Gastrocnemius medialis (tissue), 4 donors: ENCODE measurements at regions not wholly inside any gene's neighbourhood (a gene's known extent, or its start where the extent isn't known, plus 50 kb on each side); places are given as distances from the start of the nearest gene placed in this dataset.

ENCODE experiments used
- ATAC-seq, 2 donors: fragments of 150-250 bp; one replicate each; pipeline ENCODE4 v1.9.1; 2016
- DNase-seq, 2 donors: peaks; one replicate each; pipeline ENCODE4 v3.0.0-alpha.2; 2019
- H3K27ac ChIP-seq, 4 donors: fragments of 200-600 bp; sonication (generic); 1 replicate in 1 of 4; 2 replicates in 3 of 4; pipeline ENCODE4 v1.5.1; 2016 to 2018; ENCODE audit warnings: mild to moderate bottlenecking in 2 of 4, moderate library complexity in 1 of 4
- H3K27me3 ChIP-seq, 3 donors: fragments of 200-600 bp; sonication (generic) in 2 of 3; 1 replicate in 1 of 3; 2 replicates in 2 of 3; pipeline versions ENCODE4 v1.5.1 to v1.6.0; 2016 to 2019; ENCODE audit warnings: mild to moderate bottlenecking in 1 of 3, moderate library complexity in 1 of 3
- H3K36me3 ChIP-seq, 2 donors: fragments of 200-600 bp; sonication (generic) in 1 of 2; one replicate each; pipeline ENCODE4 v1.5.1; 2017 to 2018
- H3K4me1 ChIP-seq, 2 donors: fragments of 200-600 bp; sonication (generic) in 1 of 2; one replicate each; pipeline ENCODE4 v1.5.1; 2016 to 2017; ENCODE audit warnings: mild to moderate bottlenecking in 2 of 2
- H3K4me3 ChIP-seq, 4 donors: fragments of 200-600 bp; sonication (generic) in 3 of 4; 1 replicate in 1 of 4; 2 replicates in 3 of 4; pipeline ENCODE4 v1.5.1; 2016 to 2019; ENCODE audit warnings: mild to moderate bottlenecking in 2 of 4
- H3K9me3 ChIP-seq, 3 donors: fragments of 200-600 bp; sonication (generic) in 2 of 3; 1 replicate in 1 of 3; 2 replicates in 2 of 3; pipeline ENCODE4 v1.5.1; 2016 to 2019
- CTCF ChIP-seq, 5 experiments: fragments of 450-650 bp in 3 of 5; fragments of 200-600 bp in 2 of 5; sonication (generic) in 2 of 5; IDR thresholded peaks in 4 of 5; conservative IDR thresholded peaks in 1 of 5; 1 replicate in 4 of 5; 2 replicates in 1 of 5; pipeline ENCODE4 v1.5.1; 2016 to 2019; ENCODE audit warnings: antibody characterized with exemption in 5 of 5, mild to moderate bottlenecking in 3 of 5, moderate library complexity in 3 of 5
- POLR2A ChIP-seq, 2 donors: fragments of 450-650 bp; IDR thresholded peaks; one replicate each; pipeline ENCODE4 v1.6.1; 2017; ENCODE audit warnings: antibody characterized with exemption in 2 of 2, mild to moderate bottlenecking in 2 of 2, moderate library complexity in 2 of 2
- in situ Hi-C, 4 donors: fragments of 200-750 bp; cut with MboI; loops; one replicate each; pipeline versions ENCODE4 v1.15.0 to v1.8.0; 2017; ENCODE audit warnings: low sequenced_read_pairs in 4 of 4
- intact Hi-C: fragments of 100-400 bp; cut with DNase I; formaldehyde crosslinking; loops from one replicate; pipeline ENCODE4 v1.15.1; 2023; ENCODE audit warnings: low total_unique reads

GRCh38 chr1:37267111-37267835, 207.1 kb upstream of the ZC3H12A start:
- Histone ChIP-seq H3K36me3 (no peaks in the 10 kb centered on the region), H3K27ac (no peak overlapping the region), H3K4me1 (no peaks in the 10 kb centered on the region), H3K4me3 (no peak overlapping the region), H3K27me3 (peaks cover 0 to 4% (median 4%) of the 10 kb centered on the region in 3 donors), H3K9me3 (no peaks in the 10 kb centered on the region)
- DNase-seq (no peak), ATAC-seq (no peak)
- in situ Hi-C loops: no loop called here
- intact Hi-C loops: no loop called here
- no peak for TF ChIP-seq CTCF (IDR thresholded peaks at IDR 0.05 in 4 of 5, conservative IDR thresholded peaks at IDR 0.05 in 1 of 5)
- no peak for TF ChIP-seq POLR2A (IDR thresholded peaks at IDR 0.05)

GRCh38 chr1:37270639-37271038, 203.7 kb upstream of the ZC3H12A start:
- intact Hi-C loops (no loop called here), in situ Hi-C loops (no loop called here)
- Histone ChIP-seq H3K27me3 (peaks cover 0 to 2% (median 0%) of the 10 kb centered on the region in 3 donors), H3K27ac (no peak overlapping the region), H3K4me1 (no peaks in the 10 kb centered on the region), H3K36me3 (no peaks in the 10 kb centered on the region), H3K9me3 (no peaks in the 10 kb centered on the region), H3K4me3 (no peak overlapping the region)
- TF ChIP-seq CTCF (IDR thresholded peaks at IDR 0.05 in 4 of 5, conservative IDR thresholded peaks at IDR 0.05 in 1 of 5): no peak
- DNase-seq (no peak), ATAC-seq (no peak)

GRCh38 chr1:37272626-37273025, 201.8 kb upstream of the ZC3H12A start:
- intact Hi-C loops: no loop called here
- DNase-seq (no peak), ATAC-seq (no peak)
- in situ Hi-C loops: no loop called here
- Histone ChIP-seq H3K4me3 (no peak overlapping the region), H3K4me1 (no peaks in the 10 kb centered on the region), H3K27ac (no peak overlapping the region), H3K27me3 (peaks cover 0 to 2% (median 0%) of the 10 kb centered on the region in 3 donors), H3K36me3 (no peaks in the 10 kb centered on the region), H3K9me3 (no peaks in the 10 kb centered on the region)
- no peak for TF ChIP-seq POLR2A (IDR thresholded peaks at IDR 0.05)
- TF ChIP-seq CTCF (IDR thresholded peaks at IDR 0.05 in 4 of 5, conservative IDR thresholded peaks at IDR 0.05 in 1 of 5): no peak

GRCh38 chr1:37274486-37274885, 199.9 kb upstream of the ZC3H12A start:
- no peak for DNase-seq
- Histone ChIP-seq H3K36me3 (no peaks in the 10 kb centered on the region), H3K9me3 (no peaks in the 10 kb centered on the region), H3K27me3 (peaks cover 0 to 2% (median 0%) of the 10 kb centered on the region in 3 donors), H3K4me1 (no peaks in the 10 kb centered on the region), H3K27ac (no peak overlapping the region), H3K4me3 (no peak overlapping the region)
- in situ Hi-C loops (no loop called here), intact Hi-C loops (no loop called here)
- TF ChIP-seq POLR2A (IDR thresholded peaks at IDR 0.05): no peak
- no peak for TF ChIP-seq CTCF (IDR thresholded peaks at IDR 0.05 in 4 of 5, conservative IDR thresholded peaks at IDR 0.05 in 1 of 5)
- ATAC-seq: no peak
